Parathyroid adenoma (tissue), 2 donors: ENCODE measurements at regions not wholly inside any gene's neighbourhood (a gene's known extent, or its start where the extent isn't known, plus 50 kb on each side); places are given as distances from the start of the nearest gene placed in this dataset.

Source experiments
- H2AFZ ChIP-seq: fragments of 300-600 bp; sonication (generic); one replicate; pipeline ENCODE4 v1.7.0; 2017; ENCODE audit warnings: antibody characterized with exemption, mild to moderate bottlenecking
- H3K27ac ChIP-seq: fragments of 300-600 bp; sonication (generic); one replicate; pipeline ENCODE4 v1.7.0; 2017
- H3K27me3 ChIP-seq: fragments of 300-600 bp; sonication (generic); one replicate; pipeline ENCODE4 v1.7.0; 2017; ENCODE audit warnings: low read length; ENCODE audit not compliant: control insufficient read depth, insufficient read depth
- H3K36me3 ChIP-seq: fragments of 300-600 bp; sonication (generic); one replicate; pipeline ENCODE4 v1.7.0; 2017; ENCODE audit warnings: low read length; ENCODE audit not compliant: control insufficient read depth, insufficient read depth
- H3K4me1 ChIP-seq: fragments of 300-600 bp; sonication (generic); one replicate; pipeline ENCODE4 v1.7.0; 2017; ENCODE audit warnings: control low read depth
- H3K4me2 ChIP-seq: fragments of 300-600 bp; sonication (generic); one replicate; pipeline ENCODE4 v1.7.0; 2017; ENCODE audit warnings: low read length
- H3K4me3 ChIP-seq: fragments of 300-600 bp; sonication (generic); one replicate; pipeline ENCODE4 v1.7.0; 2017; ENCODE audit warnings: low read depth, low read length
- H3K79me2 ChIP-seq: fragments of 300-600 bp; sonication (generic); one replicate; pipeline ENCODE4 v1.7.0; 2017; ENCODE audit warnings: control low read depth
- H3K9ac ChIP-seq: fragments of 300-600 bp; sonication (generic); one replicate; pipeline ENCODE4 v1.7.0; 2017; ENCODE audit warnings: mild to moderate bottlenecking
- H3K9me3 ChIP-seq: fragments of 300-600 bp; sonication (generic); one replicate; pipeline ENCODE4 v1.7.0; 2017; ENCODE audit warnings: low read length; ENCODE audit not compliant: control insufficient read depth
- TF ChIP-seq, protein P1 (sequence below): fragments of 300-600 bp; sonication (generic); IDR thresholded peaks from one replicate; pipeline ENCODE4 v1.7.0; 2017; ENCODE audit warnings: antibody characterized with exemption, mild to moderate bottlenecking
- donor health status: primary hyperparathyroidism.

DNA sequence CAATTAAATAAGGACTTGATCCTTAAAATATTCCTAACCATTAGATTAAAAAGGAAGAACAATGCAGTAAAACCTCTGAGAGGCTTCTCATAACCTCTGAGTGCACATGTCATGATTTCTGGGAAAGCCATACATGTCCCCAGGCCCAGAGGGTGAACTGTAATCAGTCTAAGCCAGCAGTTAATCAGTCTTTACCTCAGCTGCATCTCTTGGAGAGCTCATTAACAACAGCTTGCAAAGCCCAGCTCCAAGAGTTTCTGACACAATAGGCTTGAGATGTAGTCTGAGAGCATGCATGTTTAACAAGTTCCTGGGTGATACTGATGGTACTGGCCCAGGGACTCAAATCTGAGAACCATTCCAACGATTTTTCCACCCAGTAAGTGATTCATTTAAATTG, 392.1 kb downstream of the DNAH5 start:
- no peak overlapping the region for H3K27ac ChIP-seq
- H3K27me3 ChIP-seq = no peaks in the 10 kb centered on the region
- H3K79me2 ChIP-seq = no peaks in the 10 kb centered on the region
- H3K9ac ChIP-seq = no peak overlapping the region
- H3K4me2 ChIP-seq = no peak overlapping the region
- no peaks in the 10 kb centered on the region for H3K36me3 ChIP-seq
- H3K4me1 ChIP-seq = no peaks in the 10 kb centered on the region
- no peak overlapping the region for H3K4me3 ChIP-seq
- H3K9me3 ChIP-seq = no peaks in the 10 kb centered on the region
- no peak overlapping the region for H2AFZ ChIP-seq
- TF ChIP-seq, protein P1, sequence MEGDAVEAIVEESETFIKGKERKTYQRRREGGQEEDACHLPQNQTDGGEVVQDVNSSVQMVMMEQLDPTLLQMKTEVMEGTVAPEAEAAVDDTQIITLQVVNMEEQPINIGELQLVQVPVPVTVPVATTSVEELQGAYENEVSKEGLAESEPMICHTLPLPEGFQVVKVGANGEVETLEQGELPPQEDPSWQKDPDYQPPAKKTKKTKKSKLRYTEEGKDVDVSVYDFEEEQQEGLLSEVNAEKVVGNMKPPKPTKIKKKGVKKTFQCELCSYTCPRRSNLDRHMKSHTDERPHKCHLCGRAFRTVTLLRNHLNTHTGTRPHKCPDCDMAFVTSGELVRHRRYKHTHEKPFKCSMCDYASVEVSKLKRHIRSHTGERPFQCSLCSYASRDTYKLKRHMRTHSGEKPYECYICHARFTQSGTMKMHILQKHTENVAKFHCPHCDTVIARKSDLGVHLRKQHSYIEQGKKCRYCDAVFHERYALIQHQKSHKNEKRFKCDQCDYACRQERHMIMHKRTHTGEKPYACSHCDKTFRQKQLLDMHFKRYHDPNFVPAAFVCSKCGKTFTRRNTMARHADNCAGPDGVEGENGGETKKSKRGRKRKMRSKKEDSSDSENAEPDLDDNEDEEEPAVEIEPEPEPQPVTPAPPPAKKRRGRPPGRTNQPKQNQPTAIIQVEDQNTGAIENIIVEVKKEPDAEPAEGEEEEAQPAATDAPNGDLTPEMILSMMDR = no peak

DNA sequence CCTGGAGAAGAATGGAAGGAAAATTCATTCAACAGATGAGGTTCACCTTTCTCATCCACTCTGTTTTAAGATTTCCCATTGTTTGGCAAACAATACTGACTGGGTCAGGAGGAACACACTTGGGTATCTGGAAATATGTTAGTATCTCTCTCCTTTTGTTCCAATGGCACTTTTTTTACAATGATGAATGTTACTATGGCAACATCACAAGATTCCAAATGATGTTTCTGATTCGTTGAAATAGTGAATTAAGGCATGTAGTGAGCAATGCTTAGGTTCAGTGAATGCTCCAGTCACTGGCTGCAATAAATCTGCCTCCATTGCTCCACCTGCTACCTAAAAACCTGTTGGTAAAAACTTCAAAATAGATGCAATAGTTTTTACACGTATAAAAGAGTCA, 392.8 kb downstream of the DNAH5 start:
- no peak overlapping the region for H3K27ac ChIP-seq
- H3K79me2 ChIP-seq = no peaks in the 10 kb centered on the region
- H3K4me3 ChIP-seq = no peak overlapping the region
- TF ChIP-seq, protein P1 = no peak
- H3K4me2 ChIP-seq = no peak overlapping the region
- H3K4me1 ChIP-seq = no peaks in the 10 kb centered on the region
- H3K9ac ChIP-seq = no peak overlapping the region
- no peaks in the 10 kb centered on the region for H3K27me3 ChIP-seq
- H3K9me3 ChIP-seq = no peaks in the 10 kb centered on the region
- no peaks in the 10 kb centered on the region for H3K36me3 ChIP-seq
- no peak overlapping the region for H2AFZ ChIP-seq

DNA sequence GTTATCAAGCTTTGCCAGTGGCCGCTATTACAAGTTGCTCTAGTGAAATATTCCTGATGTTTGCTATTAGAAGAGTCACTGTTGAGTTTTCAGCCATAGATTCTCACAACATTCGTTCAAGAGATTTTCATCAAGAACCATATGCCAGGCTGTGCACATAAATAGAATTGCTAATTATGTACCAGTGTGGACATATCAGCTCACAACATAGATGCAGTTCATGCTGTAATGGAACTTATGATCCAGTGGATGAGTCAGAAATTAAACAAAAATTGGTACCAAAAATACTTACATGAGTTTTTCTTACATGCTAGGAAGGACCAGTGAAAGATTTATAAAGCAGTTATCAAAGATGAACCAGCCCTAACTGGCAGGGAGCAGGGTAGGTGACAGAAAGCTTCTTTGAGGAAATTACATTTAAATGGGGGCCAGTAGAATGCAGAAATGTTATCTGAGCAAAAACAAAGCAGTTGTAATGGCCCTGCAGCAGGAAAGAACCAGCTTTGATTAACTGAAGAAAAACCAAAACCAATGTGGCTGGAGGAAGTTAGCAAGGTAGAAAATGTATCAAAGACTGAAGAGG, 404.2 kb downstream of the DNAH5 start:
- Histone ChIP-seq H3K9ac (no peak overlapping the region), H3K9me3 (no peaks in the 10 kb centered on the region), H3K4me1 (no peaks in the 10 kb centered on the region), H3K4me2 (no peak overlapping the region), H3K27me3 (no peaks in the 10 kb centered on the region), H3K27ac (no peak overlapping the region), H3K79me2 (no peaks in the 10 kb centered on the region), H3K4me3 (no peak overlapping the region), H2AFZ (no peak overlapping the region), H3K36me3 (no peaks in the 10 kb centered on the region)
- TF ChIP-seq, protein P1 = no peak

DNA sequence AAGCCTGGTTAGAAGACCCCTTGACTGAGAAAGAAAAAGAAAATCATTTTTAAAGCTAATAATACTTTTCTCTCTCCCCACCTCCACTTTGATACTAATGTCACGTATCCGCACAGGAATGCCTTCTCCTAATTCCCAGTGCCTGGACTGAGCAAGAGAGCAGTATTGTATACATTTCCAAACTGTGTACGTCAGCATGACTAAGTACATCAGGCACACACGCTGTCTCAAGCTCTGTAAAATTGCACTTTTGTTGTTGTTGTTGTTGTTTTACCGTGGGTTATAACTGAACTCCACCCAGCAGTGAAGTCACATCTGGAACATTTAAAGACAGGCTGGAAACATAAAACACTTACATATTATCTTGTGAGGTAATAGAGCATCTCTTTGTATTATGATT, 407.6 kb downstream of the DNAH5 start:
- Histone ChIP-seq H3K4me3 (no peak overlapping the region), H3K27me3 (no peaks in the 10 kb centered on the region), H3K9me3 (no peaks in the 10 kb centered on the region), H2AFZ (no peak overlapping the region), H3K36me3 (no peaks in the 10 kb centered on the region), H3K27ac (no peak overlapping the region), H3K9ac (no peak overlapping the region), H3K4me1 (no peaks in the 10 kb centered on the region), H3K79me2 (no peaks in the 10 kb centered on the region), H3K4me2 (no peak overlapping the region)
- TF ChIP-seq, protein P1 = no peak

DNA sequence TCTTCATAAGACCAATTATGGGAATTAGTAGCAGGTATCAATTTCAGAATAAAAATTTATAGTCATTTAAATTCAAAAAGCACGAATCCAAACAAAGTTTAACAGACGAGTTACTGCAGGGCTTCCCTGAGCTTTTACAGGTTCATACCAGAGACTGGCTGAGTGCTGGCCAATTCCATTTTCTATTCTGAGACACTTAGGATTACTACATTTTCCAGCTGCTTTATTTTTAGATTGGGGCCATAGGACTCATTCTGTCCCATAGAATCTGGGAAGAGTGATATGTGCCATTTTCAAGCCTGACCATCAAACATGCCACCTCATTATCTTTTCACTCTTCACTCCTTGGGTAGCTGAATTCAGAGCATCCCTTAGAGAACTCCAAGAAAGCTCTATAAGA, 410.7 kb downstream of the DNAH5 start:
- H3K79me2 ChIP-seq = no peaks in the 10 kb centered on the region
- no peak overlapping the region for H3K4me2 ChIP-seq
- H3K9ac ChIP-seq = no peak overlapping the region
- H3K36me3 ChIP-seq = no peaks in the 10 kb centered on the region
- no peaks in the 10 kb centered on the region for H3K4me1 ChIP-seq
- H3K4me3 ChIP-seq = no peak overlapping the region
- H3K27me3 ChIP-seq = no peaks in the 10 kb centered on the region
- no peak overlapping the region for H2AFZ ChIP-seq
- TF ChIP-seq, protein P1 = no peak
- H3K27ac ChIP-seq = no peak overlapping the region
- no peaks in the 10 kb centered on the region for H3K9me3 ChIP-seq
